NCI-H1436 (cell line): ENCODE measurements at regions not wholly inside any gene's neighbourhood (a gene's known extent, or its start where the extent isn't known, plus 50 kb on each side); places are given as distances from the start of the nearest gene placed in this dataset.
A peak's percentile ranks its signal among the peaks of the same experiment; 100 is the strongest.
"Not testable (repeated sequence)": the region's sequence is repeated elsewhere in the genome, so short reads cannot be mapped to it uniquely, and the experiment has no call there.

ENCODE experiments used
- DNase-seq: peaks from one replicate; lab custom pipeline; 2025; lab: John Stamatoyannopoulos, UW

GRCh38 chr14:30069536-30069935, 141.9 kb upstream of the PRKD1 start:
- no peak for DNase-seq

- DNase-seq: not testable (repeated sequence)
Observed at GRCh38 chr14:30072454-30072853, 144.8 kb upstream of the PRKD1 start.

GRCh38 chr14:30077946-30078345, 150.3 kb upstream of the PRKD1 start:
- no peak for DNase-seq

- DNase-seq: no peak
Observed at GRCh38 chr14:30078811-30079402, 151.3 kb upstream of the PRKD1 start.

- no peak for DNase-seq
Observed at GRCh38 chr14:30082486-30082885, 154.8 kb upstream of the PRKD1 start.

- no peak for DNase-seq
Observed at GRCh38 chr14:30084811-30085210, 157.2 kb upstream of the PRKD1 start.

- no peak for DNase-seq
Observed at GRCh38 chr14:30085943-30086342, 158.3 kb upstream of the PRKD1 start.

GRCh38 chr14:30088620-30089019, 161.0 kb upstream of the PRKD1 start:
- DNase-seq: no peak

GRCh38 chr14:30108975-30109700, 181.5 kb upstream of the PRKD1 start:
- DNase-seq: peak; percentile 8

- DNase-seq: no peak
Observed at GRCh38 chr14:30114051-30114450, 186.4 kb upstream of the PRKD1 start.

- no peak for DNase-seq
Observed at GRCh38 chr14:30115756-30116155, 188.1 kb upstream of the PRKD1 start.

- DNase-seq: no peak
Observed at GRCh38 chr14:30118992-30119640, 191.5 kb upstream of the PRKD1 start.

GRCh38 chr14:30125322-30125979, 197.8 kb upstream of the PRKD1 start:
- peak; percentile 35 for DNase-seq

GRCh38 chr14:30129807-30130206, 202.2 kb upstream of the PRKD1 start:
- no peak for DNase-seq

GRCh38 chr14:30131581-30132097, 204.0 kb upstream of the PRKD1 start:
- DNase-seq: no peak

GRCh38 chr14:30132196-30132595, 204.5 kb upstream of the PRKD1 start:
- no peak for DNase-seq

GRCh38 chr14:30134936-30135335, 207.3 kb upstream of the PRKD1 start:
- no peak for DNase-seq

GRCh38 chr14:30138567-30138966, 210.9 kb upstream of the PRKD1 start:
- DNase-seq: peak; percentile 7

- no peak for DNase-seq
Observed at GRCh38 chr14:30142216-30142615, 214.6 kb upstream of the PRKD1 start.

- DNase-seq: no peak
Observed at GRCh38 chr14:30143627-30144026, 216.0 kb upstream of the PRKD1 start.

- DNase-seq: no peak
Observed at GRCh38 chr14:30153717-30154116, 226.1 kb upstream of the PRKD1 start.

GRCh38 chr14:30156571-30156970, 228.9 kb upstream of the PRKD1 start:
- peak; percentile 36 for DNase-seq

GRCh38 chr14:30158299-30158698, 230.7 kb upstream of the PRKD1 start:
- no peak for DNase-seq
